ENCODE measurements at regions not wholly inside any gene's neighbourhood (a gene's known extent, or its start where the extent isn't known, plus 50 kb on each side); places are given as distances from the start of the nearest gene placed in this dataset.
"Not testable (repeated sequence)": the region's sequence is repeated elsewhere in the genome, so short reads cannot be mapped to it uniquely, and the experiment has no call there.

DNA sequence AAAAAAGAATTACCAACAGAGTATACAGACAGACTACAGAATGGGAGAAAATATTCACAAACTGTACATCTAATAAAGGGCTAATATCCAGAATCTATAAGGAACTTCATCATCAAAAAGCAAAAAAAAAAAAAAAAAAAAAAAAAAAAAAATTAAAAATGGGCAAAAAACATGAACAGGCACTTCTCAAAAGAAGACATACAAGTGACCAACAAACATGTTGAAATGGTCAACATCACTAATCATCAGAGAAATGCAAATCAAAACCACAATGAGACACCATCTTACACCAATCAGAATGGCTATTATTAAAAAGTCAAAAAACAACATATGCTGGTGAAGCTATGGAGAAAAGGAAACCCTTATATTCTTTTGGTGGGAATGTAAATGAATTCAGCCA lies 952.8 kb downstream of the LRRIQ3 start:
- TF ChIP-seq POLR2A, CTCF (IDR thresholded peaks at IDR 0.05): not testable (repeated sequence)

Data from heart left ventricle (tissue), 13 donors.